SH-SY5Y (cell line): ENCODE measurements at regions not wholly inside any gene's neighbourhood (a gene's known extent, or its start where the extent isn't known, plus 50 kb on each side); places are given as distances from the start of the nearest gene placed in this dataset.

Source experiments
- GATA2 ChIP-seq: IDR thresholded peaks from 2 replicates; pipeline ENCODE4 v1.6.1; 2011; ENCODE audit warnings: mild to moderate bottlenecking, low read depth, low read length
- GATA3 ChIP-seq: IDR thresholded peaks from 2 replicates; pipeline ENCODE4 v1.6.1; 2011; ENCODE audit warnings: low read depth, mild to moderate bottlenecking, low read length, moderate library complexity

- TF ChIP-seq GATA2 (no peak), GATA3 (no peak)
Observed at GRCh38 chr2:150274108-150274507, 213.4 kb downstream of the RND3 start.
